PC-3 (cell line): ENCODE measurements at regions not wholly inside any gene's neighbourhood (a gene's known extent, or its start where the extent isn't known, plus 50 kb on each side); places are given as distances from the start of the nearest gene placed in this dataset.

Source experiments
- ATAC-seq: fragments of 200-7000 bp; cut with Tn5 transposase; 2 replicates; pipeline ENCODE4 v1.9.1; 2020; ENCODE audit warnings: mild to moderate bottlenecking, moderate library complexity
- BruUV-seq: library from RNA; stranded (reverse); fragments of 400-500 nt; replicated peaks from 2 replicates; lab custom pipeline; 2021; lab: Mats Ljungman, UMichigan
- CTCF ChIA-PET: fragments of 300-600 bp; sonication (Branson Sonifier 250); formaldehyde crosslinking; loops from one replicate; lab custom pipeline; 2022; ENCODE audit warnings: antibody characterized with exemption; lab: Charles Lee
- POLR2A ChIA-PET: fragments of 300-600 bp; sonication (Branson Sonifier 250); formaldehyde crosslinking; loops from one replicate; lab custom pipeline; 2022; ENCODE audit warnings: antibody characterized with exemption; ENCODE audit not compliant: unreplicated experiment; lab: Charles Lee
- DNase-seq: peaks from one replicate; pipeline ENCODE4 v3.0.0-alpha.2; 2015
- H2AFZ ChIP-seq: fragments of 300-600 bp; sonication (generic); 2 replicates; pipeline ENCODE4 v1.6.0; 2016; ENCODE audit warnings: antibody characterized with exemption, low read length
- H3F3A ChIP-seq: fragments of 300-600 bp; sonication (generic); one replicate; pipeline ENCODE4 v1.6.0; 2017; ENCODE audit warnings: antibody characterized with exemption, low read length, control low read depth, mild to moderate bottlenecking; ENCODE audit not compliant: unreplicated experiment
- H3K27ac ChIP-seq: fragments of 300-600 bp; sonication (generic); 2 replicates; pipeline ENCODE4 v1.5.1; 2016; ENCODE audit warnings: mild to moderate bottlenecking, low read length
- H3K27me3 ChIP-seq: fragments of 300-600 bp; sonication (generic); 2 replicates; pipeline ENCODE4 v1.6.1; 2016; ENCODE audit warnings: low read length, mixed read lengths
- H3K36me3 ChIP-seq: fragments of 300-600 bp; sonication (generic); 2 replicates; pipeline ENCODE4 v1.6.1; 2016; ENCODE audit warnings: low read depth, mixed run types, low read length, mixed read lengths
- H3K4me1 ChIP-seq: fragments of 300-600 bp; sonication (generic); 2 replicates; pipeline ENCODE4 v1.5.1; 2016; ENCODE audit warnings: low read length; ENCODE audit not compliant: insufficient read depth
- H3K4me2 ChIP-seq: fragments of 300-600 bp; sonication (generic); 2 replicates; pipeline ENCODE4 v1.6.0; 2016; ENCODE audit warnings: low read length
- H3K4me3 ChIP-seq: fragments of 300-600 bp; sonication (generic); 2 replicates; pipeline ENCODE4 v1.5.1; 2016; ENCODE audit warnings: mild to moderate bottlenecking, low read length, mixed read lengths
- H3K79me2 ChIP-seq: fragments of 300-600 bp; sonication (generic); 2 replicates; pipeline ENCODE4 v1.6.1; 2017; ENCODE audit warnings: low read length, mixed read lengths
- H3K9ac ChIP-seq: fragments of 300-600 bp; sonication (generic); 2 replicates; pipeline ENCODE4 v1.6.0; 2016; ENCODE audit warnings: mild to moderate bottlenecking, low read length
- H3K9me2 ChIP-seq: fragments of 300-600 bp; sonication (generic); replicated peaks from 2 replicates; pipeline ENCODE4 v1.6.1; 2016; ENCODE audit warnings: mixed run types, low read length, mixed read lengths
- H3K9me3 ChIP-seq: fragments of 300-600 bp; sonication (generic); 2 replicates; pipeline ENCODE4 v1.6.1; 2016; ENCODE audit warnings: low read length, mixed read lengths
- H4K20me1 ChIP-seq: fragments of 300-600 bp; sonication (generic); 2 replicates; pipeline ENCODE4 v1.6.1; 2016; ENCODE audit warnings: low read length, mixed read lengths
- EZH2 ChIP-seq: fragments of 300-600 bp; sonication (generic); IDR thresholded peaks from one replicate; pipeline ENCODE4 v1.6.1; 2017; ENCODE audit warnings: antibody characterized with exemption, mild to moderate bottlenecking, low read length; ENCODE audit not compliant: unreplicated experiment
- EZH2phosphoT487 ChIP-seq: fragments of 300-600 bp; sonication (generic); IDR thresholded peaks from 2 replicates; pipeline ENCODE4 v1.6.1; 2018; ENCODE audit warnings: mild to moderate bottlenecking, antibody characterized with exemption, low read length, borderline replicate concordance
- intact Hi-C: fragments of 100-400 bp; cut with micrococcal nuclease; formaldehyde crosslinking; loops from 2 replicates; pipeline ENCODE4 v1.9.0; 2023
- TF ChIP-seq, protein P1 (sequence below): fragments of 300-600 bp; sonication (generic); conservative IDR thresholded peaks from 2 replicates; pipeline ENCODE4 v1.5.1; 2017; ENCODE audit warnings: antibody characterized with exemption, low read depth, mild to moderate bottlenecking, low read length

- no peak overlapping the region for H3K4me3 ChIP-seq
- no peak overlapping the region for H2AFZ ChIP-seq
- H3K4me1 ChIP-seq = 0 out of 2 replicates have a peak, but pooled peaks cover 2% of the 10 kb centered on the region
- intact Hi-C loops = no loop called here
- ATAC-seq = no peak
- H3K4me2 ChIP-seq = no peak overlapping the region
- ChIA-PET CTCF (no interaction called here), POLR2A (no interaction called here)
- no peak overlapping the region for H3K9ac ChIP-seq
- H3K27me3 ChIP-seq = no peaks in the 10 kb centered on the region
- TF ChIP-seq, protein P1, sequence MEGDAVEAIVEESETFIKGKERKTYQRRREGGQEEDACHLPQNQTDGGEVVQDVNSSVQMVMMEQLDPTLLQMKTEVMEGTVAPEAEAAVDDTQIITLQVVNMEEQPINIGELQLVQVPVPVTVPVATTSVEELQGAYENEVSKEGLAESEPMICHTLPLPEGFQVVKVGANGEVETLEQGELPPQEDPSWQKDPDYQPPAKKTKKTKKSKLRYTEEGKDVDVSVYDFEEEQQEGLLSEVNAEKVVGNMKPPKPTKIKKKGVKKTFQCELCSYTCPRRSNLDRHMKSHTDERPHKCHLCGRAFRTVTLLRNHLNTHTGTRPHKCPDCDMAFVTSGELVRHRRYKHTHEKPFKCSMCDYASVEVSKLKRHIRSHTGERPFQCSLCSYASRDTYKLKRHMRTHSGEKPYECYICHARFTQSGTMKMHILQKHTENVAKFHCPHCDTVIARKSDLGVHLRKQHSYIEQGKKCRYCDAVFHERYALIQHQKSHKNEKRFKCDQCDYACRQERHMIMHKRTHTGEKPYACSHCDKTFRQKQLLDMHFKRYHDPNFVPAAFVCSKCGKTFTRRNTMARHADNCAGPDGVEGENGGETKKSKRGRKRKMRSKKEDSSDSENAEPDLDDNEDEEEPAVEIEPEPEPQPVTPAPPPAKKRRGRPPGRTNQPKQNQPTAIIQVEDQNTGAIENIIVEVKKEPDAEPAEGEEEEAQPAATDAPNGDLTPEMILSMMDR = no peak
- no peak for TF ChIP-seq EZH2
- no peak for TF ChIP-seq EZH2phosphoT487
- H3F3A ChIP-seq = no peaks in the 10 kb centered on the region
- H3K9me2 ChIP-seq = no peaks in the 10 kb centered on the region
- no TSS peak for BruUV-seq
- H3K36me3 ChIP-seq = no peaks in the 10 kb centered on the region
- no peaks in the 10 kb centered on the region for H4K20me1 ChIP-seq
- H3K79me2 ChIP-seq = no peaks in the 10 kb centered on the region
- no peak for DNase-seq
- H3K9me3 ChIP-seq = no peaks in the 10 kb centered on the region
- H3K27ac ChIP-seq = no peak overlapping the region
Observed at GRCh38 chr15:70147778-70148177, 50.1 kb upstream of the TLE3 start.
